Vagina (tissue), 2 donors: ENCODE measurements at regions not wholly inside any gene's neighbourhood (a gene's known extent, or its start where the extent isn't known, plus 50 kb on each side); places are given as distances from the start of the nearest gene placed in this dataset.

Experiments used
- POLR2A ChIP-seq, 2 donors: fragments of 450-650 bp; IDR thresholded peaks; one replicate each; pipeline ENCODE4 v1.6.1; 2017; ENCODE audit warnings: antibody characterized with exemption in 2 of 2, mild to moderate bottlenecking in 2 of 2, moderate library complexity in 2 of 2
- TF ChIP-seq, protein P1 (sequence below), 3 experiments: fragments of 450-650 bp in 2 of 3; fragments of 200-600 bp in 1 of 3; sonication (generic) in 1 of 3; IDR thresholded peaks; one replicate each; pipeline ENCODE4 v1.5.1; 2017 to 2019; ENCODE audit warnings: antibody characterized with exemption in 3 of 3, mild to moderate bottlenecking in 2 of 3, moderate library complexity in 2 of 3

DNA sequence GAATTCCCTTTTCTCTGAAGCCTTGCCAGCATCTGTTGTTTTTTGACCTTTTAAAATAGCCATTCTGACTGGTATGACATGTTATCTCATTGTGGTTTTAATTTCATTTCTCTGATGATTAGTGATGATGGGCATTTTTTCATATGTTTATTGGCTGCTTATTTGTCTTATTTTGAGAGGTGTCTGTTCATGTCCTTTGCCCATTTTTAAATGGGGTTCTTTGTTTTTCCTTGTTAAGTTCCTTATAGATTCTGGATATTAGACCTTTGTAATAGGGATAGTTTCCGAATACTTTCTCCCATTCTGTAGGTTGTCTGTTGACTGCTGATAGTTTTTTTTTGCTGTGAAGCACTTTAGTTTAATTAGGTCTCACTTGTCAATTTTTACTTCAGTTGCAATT is 54.0 kb upstream of the C1orf185 start:
- TF ChIP-seq, protein P1, sequence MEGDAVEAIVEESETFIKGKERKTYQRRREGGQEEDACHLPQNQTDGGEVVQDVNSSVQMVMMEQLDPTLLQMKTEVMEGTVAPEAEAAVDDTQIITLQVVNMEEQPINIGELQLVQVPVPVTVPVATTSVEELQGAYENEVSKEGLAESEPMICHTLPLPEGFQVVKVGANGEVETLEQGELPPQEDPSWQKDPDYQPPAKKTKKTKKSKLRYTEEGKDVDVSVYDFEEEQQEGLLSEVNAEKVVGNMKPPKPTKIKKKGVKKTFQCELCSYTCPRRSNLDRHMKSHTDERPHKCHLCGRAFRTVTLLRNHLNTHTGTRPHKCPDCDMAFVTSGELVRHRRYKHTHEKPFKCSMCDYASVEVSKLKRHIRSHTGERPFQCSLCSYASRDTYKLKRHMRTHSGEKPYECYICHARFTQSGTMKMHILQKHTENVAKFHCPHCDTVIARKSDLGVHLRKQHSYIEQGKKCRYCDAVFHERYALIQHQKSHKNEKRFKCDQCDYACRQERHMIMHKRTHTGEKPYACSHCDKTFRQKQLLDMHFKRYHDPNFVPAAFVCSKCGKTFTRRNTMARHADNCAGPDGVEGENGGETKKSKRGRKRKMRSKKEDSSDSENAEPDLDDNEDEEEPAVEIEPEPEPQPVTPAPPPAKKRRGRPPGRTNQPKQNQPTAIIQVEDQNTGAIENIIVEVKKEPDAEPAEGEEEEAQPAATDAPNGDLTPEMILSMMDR (IDR thresholded peaks at IDR 0.05) = no peak
- no peak for TF ChIP-seq POLR2A (IDR thresholded peaks at IDR 0.05)
